RCC 7860 (cell line): ENCODE measurements at regions not wholly inside any gene's neighbourhood (a gene's known extent, or its start where the extent isn't known, plus 50 kb on each side); places are given as distances from the start of the nearest gene placed in this dataset.

Experiments used
- DNase-seq: peaks from one replicate; pipeline ENCODE4 v3.0.0-alpha.2; 2015; ENCODE audit warnings: low spot score
- FAIRE-seq: peaks from 2 replicates; lab custom pipeline; 2012; peaks lifted over from hg19 to GRCh38; lab: Jason Lieb, UNC

DNA sequence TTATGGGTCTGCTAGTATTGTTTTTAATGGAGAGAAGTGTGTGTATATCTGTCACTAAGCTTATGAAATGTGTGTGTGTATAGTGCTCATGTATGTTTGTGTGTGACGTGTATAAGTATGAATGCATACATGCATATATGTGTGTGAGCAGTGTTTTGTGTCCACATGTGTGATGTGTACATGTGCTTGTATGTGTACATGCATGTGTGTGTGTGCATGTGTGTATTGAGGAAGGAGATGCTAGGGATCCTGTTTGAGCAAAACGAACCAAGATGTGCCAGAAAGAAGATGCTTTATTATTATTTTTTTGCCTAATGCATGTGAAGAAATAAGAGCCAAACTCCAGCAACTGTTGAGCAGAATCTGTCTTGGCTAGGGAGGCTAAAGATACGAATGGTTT lies 301.3 kb upstream of the SKOR2 start:
- no peak for FAIRE-seq
- DNase-seq: no peak

DNA sequence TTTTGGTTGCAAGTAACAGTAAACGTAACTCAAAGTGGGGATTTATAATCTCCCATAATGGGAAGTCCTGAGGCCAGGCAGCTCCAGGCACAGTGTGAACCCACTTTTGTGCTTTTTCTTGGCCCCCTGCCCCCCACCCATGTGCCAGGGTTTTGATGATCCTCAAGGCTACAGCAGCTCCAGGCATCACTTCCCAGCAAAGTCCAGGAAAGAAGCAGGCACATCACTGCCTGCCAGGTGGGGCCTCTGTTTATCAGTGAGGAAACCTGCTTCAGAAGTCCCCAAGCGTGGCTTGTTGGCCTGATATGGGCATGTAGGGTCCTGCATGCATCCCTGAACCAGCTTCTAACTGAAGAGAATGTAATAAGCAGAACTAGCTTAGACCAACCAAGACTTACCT lies 299.2 kb upstream of the SKOR2 start:
- FAIRE-seq: no peak
- no peak for DNase-seq

DNA sequence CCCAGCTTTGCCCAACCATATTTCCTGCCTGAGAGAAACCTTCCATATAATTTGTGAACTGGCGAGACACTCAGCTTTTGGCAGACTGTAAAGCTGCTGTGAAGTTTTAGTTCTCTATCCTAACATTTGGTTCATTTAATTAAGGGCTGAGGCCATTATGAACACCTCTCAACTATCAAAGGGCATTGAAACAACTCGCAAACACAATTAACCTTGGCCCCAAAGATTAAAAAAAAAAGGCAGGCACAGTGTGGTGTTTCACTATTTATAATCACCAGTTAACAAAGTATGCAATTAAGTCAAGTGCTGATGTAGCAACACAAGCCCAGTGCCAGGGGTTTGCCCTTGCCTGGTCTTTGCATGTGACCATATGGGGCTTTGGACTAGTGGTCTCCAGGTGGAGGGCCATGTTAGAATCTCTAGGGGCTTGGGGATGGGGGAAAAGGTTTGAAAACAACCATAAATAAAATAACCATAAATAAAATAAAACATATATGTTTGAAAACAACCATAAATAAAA lies 297.6 kb upstream of the SKOR2 start:
- DNase-seq: no peak

DNA sequence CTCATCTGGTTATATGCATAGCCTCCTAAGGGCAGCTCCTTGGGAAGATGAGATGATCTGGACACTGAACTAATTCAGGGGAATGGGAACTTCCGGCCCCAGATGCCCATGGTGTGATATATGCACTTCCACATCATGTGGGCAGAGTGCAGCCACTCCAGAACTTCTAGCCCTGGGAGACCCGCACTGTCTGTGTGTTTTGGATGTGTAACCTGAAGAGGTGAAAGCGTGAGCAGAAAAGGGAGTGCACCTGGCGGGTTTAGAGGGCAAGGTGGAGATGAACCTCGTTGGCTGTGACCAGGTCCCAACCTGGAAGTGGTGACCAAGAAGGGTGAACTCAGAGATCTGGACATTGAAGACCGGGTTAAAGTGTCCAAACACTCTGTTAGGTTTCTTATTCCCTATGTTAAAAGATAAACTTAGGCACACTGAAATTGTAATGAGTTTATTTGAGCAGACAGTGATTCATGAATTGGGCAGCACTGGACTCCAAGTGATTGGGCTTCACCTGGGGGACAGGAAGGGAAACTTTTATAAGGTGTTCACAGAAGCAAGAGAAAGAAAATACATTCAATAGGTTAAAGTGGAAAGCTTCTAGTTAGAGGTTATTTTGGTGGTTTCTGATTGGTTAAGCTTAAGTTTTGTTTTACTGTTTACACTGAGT lies 296.2 kb upstream of the SKOR2 start:
- no peak for FAIRE-seq
- DNase-seq: no peak

More for the DNA sequence above, 297.6 kb upstream of the SKOR2 start:
- FAIRE-seq: no peak

DNA sequence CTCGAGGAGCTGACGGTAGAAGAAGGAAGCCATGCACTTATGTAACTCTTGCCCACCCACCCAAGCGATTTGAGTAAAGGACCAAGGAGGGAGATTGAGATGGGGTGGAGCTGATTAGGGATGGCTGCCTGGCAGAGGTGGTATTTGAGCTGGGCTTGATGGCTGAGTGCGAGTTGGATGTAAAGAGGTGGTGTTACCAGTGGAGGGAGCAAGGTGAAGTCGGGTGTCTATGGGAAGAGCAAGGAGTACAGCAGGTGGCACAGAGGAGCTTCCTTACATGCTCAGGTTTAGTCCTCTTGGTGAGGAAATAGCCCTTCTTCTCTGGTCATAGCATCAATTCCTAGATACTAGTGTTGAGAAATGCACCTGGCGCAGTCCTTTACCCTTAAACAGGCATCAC lies 294.2 kb upstream of the SKOR2 start:
- FAIRE-seq: no peak
- no peak for DNase-seq

DNA sequence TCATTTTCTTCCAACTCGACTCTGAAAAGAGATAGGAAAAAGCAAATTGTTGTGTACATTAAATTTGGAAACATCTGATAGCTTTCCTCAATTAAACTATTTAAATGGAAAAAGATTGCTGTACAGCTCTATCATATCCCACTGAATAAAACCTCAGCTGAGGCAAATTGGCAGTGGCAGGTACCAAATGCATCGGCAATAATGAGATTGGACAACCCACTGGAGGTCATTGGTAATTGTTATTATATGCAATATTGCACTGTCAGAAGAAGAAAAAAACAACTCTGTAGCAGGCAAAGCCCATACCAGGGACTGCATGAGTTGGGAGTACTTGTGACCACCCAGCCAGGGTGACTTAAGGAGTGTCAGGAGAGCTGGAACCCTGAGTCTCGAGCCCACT lies 291.6 kb upstream of the SKOR2 start:
- FAIRE-seq (no peak), DNase-seq (no peak)

DNA sequence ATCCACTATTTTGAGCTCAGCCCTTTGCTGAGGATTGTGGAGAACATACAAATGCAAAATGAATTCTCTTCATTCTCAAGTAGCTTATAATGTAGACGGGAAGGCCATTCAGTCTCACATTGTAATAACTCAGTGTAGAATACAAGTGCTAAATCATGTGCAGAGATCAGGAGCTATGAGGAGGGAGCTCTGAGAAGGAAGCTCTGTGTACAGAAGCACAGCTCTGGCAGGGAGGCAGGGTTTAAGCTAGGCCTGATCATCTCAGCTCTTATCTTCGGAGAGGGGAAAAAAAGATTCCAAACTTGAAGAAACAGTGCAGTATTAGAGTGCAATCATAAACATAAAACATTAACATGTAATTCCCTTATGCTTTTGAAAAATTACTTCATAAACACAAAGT lies 291.1 kb upstream of the SKOR2 start:
- no peak for DNase-seq
- no peak for FAIRE-seq

DNA sequence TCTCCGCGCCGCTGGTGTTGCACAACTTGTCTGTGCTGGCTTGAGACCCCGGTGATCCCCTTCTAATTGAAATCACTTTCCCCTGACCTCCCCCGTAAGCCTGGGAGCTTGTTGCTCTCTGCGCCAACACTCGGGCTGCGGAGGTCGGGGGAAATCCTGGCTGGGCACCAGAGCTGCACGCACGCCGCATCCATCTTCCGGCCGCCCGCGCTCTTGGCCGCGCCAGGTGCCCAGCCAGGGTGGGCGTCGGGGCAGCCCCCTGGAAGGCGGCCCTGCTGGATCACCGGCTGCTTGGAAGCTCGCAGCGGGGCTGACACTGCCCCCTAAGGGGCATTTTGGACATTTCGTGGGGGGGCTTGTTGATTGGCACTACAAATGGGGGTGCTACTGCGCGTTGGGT lies 280.3 kb upstream of the SKOR2 start:
- DNase-seq: no peak
- FAIRE-seq: no peak

DNA sequence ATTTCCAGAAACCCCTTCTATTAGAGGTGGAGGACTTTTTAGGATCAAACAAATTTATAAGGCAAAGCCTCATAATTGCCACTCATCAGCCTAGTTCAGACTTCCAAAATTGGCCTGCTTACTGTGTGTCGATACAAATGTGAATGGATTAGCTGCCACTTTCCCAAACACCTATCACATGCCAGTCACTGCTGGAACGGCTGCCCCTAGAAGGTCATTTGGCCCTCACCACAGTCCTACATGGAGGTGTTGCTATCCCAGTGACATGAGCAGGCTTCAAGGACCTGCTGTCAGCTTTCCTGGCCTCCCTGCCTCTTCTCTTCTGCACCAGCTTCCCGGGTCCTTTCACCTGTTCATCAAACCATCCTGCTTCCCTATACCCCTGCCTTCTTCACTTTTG lies 279.2 kb upstream of the SKOR2 start:
- DNase-seq (no peak), FAIRE-seq (no peak)

DNA sequence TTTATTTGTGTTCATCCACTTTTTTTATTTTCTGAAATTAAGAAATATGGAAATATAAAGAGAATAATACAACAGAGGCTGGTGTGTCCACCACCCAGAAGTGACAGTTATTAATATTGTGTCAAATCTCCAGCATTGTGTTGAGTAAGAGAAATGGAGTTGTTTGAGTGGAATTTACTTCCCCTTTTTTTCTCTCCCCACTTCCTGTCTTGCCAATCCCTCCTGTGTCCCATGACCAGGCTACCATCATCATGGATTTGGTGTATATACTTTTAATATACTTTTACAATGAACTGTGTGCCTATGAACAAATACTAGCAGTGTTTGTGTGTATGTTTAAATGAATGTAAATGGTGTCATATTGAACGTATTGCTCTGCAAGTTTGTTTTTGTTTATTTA lies 276.9 kb upstream of the SKOR2 start:
- FAIRE-seq (no peak), DNase-seq (no peak)

DNA sequence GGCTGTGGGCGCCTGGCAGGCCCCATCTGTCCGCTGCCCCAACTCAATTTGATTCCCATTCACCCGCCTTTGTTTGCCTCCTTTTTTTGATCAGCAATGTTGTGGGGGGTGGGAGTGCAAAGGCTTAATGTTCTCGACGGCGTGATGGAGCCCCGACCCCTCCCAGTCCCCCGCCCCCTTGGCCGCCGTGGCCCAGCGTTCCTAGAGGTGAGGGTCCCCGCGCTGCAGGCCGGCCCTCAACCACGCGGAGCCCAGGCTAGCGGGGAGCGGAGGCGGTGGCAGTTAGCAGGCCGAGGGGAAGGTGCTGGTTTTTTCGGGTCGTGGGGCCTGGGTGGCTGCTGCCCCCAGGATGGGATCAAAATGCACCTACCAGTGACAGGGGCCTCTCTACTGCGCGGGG lies 274.7 kb upstream of the SKOR2 start:
- no peak for FAIRE-seq

DNA sequence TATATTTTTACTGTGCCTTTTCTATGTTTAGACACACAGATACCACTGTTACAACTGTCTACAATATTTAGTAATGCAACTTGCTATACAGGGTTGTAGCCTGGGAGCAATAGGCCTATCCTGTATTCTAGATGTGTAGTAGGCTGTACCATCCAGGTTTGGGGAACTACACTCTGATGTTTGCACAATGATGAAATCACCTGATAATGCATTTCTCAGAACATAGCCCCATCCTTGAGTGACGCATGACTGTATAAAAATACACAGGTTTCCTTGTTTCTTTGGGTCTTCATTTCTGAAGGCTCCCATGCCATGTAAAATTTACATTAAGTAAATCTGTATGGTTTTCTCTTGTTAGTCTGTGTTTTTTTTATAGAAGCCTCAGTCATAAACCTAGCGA lies 270.9 kb upstream of the SKOR2 start:
- FAIRE-seq (no peak), DNase-seq (no peak)

More for the DNA sequence above, 274.7 kb upstream of the SKOR2 start:
- DNase-seq: no peak

DNA sequence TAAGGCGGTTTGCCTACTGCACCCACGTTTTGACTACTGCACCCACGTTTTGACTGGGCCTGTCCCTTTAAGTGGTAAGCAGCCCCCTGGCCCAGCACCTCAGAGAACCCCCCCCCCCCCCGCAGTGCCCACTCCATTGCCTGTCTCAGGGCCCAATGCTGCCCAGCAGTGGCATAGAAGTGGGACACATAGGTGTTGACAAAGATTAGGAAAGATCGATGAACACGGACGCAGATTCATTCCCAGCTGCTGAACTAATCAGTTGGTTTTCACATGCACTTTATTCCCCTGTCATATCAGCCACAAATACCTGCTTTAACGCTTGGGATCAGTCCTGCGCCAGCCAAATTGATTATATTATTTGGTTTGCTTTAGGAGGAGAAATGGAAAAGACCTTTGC lies 268.8 kb upstream of the SKOR2 start:
- no peak for FAIRE-seq
- DNase-seq: no peak

DNA sequence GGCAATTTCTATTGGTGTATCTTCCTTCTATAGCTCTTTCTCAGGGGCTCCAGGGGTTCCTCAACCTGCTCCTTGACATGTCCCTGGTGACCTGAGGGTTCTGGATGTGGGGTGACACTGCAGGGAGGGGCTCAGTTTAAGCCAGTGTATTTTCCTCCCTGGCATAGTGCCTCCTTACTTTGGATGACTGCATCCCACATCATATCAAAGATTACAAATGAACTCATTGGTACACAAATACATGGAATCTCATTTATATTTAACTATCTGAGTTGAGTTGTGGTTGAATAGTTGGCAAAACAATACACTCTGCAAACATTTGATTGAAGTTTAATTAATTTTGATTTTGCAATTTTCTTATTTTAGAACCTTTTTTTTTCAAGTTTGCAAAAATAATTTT lies 268.2 kb upstream of the SKOR2 start:
- DNase-seq (no peak), FAIRE-seq (no peak)

DNA sequence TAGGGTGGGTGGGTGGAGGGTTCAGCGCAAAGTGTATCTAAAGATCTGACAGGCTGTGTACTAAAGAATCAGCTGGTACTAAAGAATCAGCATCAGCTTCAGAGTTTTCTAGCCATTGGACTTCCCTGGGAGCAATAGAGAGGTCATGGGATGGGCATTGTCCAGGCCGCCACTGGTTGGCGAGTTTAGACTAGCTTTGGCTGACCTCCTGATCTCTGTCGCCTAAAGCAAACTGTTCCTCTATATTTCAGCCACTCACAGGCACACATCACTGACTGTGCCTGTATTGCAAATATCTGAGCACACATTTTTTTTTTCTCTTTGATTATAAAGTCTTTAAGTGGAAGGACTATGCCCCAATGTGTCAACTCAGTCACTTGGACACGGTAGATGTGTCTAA lies 267.8 kb upstream of the SKOR2 start:
- no peak for DNase-seq
- FAIRE-seq: no peak

DNA sequence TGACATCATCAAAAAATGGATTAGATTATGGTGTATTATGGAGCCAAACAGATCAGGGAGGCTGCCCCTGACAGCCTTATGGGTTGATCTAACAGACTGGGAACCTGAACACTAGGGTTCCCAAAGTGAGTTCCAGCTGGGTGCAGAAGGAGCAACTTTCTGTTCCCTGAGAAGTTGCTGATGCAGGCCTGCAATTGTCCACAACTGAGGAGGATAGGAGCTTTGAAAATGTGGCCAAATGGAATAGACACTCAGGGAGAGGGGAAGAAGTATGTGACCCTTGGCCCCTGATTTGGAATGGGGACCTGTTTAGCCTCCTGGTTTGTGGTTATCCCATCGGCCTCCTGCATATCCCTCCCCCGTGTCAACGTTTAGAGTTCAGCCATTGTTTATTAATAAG lies 262.2 kb upstream of the SKOR2 start:
- DNase-seq: no peak
- FAIRE-seq: no peak

DNA sequence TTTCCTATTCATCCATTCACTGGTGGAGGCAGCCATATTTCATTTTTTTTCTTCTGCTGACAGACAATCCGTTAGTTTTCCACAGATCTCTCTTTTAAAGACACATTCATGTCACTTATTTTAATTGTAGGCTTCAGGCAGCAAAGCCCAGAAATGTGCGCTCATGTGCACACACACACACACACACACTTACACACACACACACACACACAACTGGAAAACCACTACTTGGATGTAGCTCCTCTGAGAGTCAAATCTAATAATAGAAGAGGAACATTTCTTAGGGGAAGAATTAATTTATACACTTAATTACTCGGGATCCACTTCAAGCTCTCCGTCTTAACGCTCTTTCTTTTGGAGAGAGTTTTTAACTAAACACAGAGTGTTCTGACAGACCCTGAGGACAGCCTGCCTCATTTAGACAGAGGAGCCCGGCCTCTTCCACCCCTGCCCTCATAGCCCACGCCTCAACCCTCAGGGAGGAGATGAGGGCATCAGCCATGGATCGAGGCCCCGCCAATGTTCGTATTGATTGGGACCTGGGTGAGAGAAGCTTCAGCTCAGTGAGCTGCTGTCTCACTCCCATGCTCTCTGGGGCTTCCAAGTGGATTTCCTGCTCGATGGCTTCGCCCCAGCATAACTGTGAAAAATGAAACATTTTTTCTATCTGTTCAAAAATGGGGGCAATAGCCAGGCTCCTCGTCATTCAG lies 261.4 kb upstream of the SKOR2 start:
- FAIRE-seq (no peak), DNase-seq (no peak)

DNA sequence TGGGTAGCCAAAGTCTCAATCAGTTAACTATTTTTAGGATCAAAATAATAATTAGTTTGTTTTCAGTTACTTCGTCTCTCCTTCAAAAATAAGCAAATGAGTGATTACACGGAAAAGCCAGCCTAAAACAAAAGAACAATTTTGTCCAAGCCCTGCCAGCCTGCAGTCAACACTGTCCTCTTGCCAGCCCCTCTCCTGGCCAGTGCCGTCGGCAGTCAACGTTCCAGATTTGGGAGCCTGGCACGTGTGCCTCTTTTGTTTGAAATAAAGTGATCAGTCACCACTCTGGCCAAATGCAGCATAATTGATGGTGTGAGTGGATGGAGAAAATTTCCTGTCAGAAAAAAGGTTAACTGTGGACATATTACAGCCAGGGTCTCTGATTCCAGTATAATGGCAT lies 260.6 kb upstream of the SKOR2 start:
- FAIRE-seq (no peak), DNase-seq (no peak)

DNA sequence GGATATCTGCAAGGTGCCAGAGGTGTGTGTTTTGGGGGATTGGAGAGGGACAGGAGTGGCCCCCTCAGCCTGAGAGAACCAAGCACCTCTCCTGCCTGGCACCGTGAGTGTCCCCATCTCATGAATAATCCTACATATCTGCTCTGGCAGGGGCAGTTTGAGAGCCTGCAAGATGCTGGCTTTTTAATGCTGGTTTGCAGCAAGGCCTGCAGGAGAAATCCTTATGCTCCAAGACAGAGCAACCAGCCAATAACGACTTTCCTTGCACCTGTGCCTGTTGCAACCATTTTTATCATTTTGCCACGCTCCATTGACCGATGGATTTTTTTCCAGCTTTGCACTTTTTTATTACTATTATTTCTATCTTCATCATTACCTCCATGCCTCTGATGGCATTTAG lies 259.4 kb upstream of the SKOR2 start:
- no peak for DNase-seq
- FAIRE-seq: no peak

DNA sequence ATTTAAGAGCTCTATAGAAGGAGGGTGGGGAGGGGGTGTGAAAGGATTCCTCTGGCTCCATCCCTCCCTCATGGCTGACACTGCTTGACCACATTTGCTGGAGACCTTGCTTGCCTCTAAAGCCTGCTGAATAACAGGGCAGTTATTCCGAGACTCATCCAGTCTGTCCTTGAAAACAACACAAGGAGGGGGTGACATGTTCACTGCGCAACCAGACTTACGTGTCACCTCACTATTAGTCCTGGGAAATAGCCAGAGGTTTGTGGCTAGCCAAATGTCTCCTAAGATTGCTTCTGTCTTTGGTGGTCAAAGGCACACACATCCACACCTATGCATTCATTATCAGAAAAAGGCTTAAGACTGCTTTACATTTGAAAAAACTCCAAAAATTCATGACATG lies 256.2 kb upstream of the SKOR2 start:
- FAIRE-seq (no peak), DNase-seq (no peak)

DNA sequence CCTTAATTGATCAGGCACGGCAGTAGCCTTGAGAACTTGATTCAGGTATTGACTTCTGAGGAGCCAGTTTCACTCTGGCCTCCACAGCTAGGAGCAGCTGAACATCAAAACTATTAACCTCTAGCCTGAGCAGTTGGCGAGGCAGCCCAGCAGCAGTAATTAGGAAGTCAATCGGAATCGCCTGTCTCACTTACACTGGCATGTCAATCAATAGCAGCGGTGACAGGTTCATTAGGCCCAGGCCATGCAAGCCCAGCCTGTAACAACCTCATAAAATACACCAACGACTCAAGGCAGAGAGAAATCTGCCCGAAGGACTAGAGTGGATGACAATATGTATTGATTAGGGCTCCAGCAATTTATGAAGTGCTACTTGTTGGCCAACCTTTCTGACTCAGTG lies 255.4 kb upstream of the SKOR2 start:
- no peak for DNase-seq
- no peak for FAIRE-seq

DNA sequence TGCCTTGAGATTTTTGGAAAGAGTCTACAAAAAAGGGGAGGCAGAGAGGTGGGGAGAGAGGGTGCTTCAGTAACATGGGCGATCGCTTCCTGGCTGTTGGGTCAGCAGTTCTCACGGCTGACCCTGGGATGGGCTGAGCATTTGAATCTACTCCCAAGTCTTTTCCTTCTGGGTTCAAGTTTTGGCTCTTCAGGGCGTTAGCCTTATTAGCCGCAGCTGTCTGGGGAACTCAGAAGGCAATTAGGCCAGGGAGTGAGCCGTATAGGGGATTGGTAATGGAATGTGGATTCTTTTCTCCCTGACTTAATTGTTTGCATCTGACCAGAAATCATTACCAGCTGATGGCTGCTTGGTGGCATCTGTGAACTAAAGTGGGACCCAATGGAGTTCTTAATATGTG lies 250.5 kb upstream of the SKOR2 start:
- FAIRE-seq: no peak
- DNase-seq: no peak

DNA sequence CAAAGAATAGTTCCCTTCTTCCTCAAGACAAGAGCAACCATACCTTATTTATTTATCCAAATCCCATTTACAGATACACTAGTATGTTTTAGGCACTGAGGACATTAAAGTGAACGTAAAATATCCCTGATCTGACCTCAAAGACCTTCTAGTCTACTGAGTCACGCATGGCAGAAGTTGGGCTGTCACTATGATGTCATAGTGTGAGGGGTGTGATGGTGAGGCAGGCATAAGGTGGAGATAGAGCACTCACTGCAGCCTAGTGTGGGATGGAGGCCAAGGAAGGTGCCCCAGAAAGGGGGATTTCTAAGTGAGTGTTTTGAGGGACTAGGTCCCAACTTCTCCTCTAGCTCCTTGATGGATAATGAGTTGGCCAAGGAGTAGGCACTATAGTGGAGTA lies 249.5 kb upstream of the SKOR2 start:
- FAIRE-seq: no peak
- DNase-seq: no peak
